ENCODE measurements at regions not wholly inside any gene's neighbourhood (a gene's known extent, or its start where the extent isn't known, plus 50 kb on each side); places are given as distances from the start of the nearest gene placed in this dataset.

GRCh38 chr5:3041001-3041400, 289.5 kb upstream of the IRX2 start:
- TF ChIP-seq CTCF (IDR thresholded peaks at IDR 0.05) (no peak), POLR2A (IDR thresholded peaks at IDR 0.05) (no peak)

Data from tibial nerve (tissue), 3 donors.